ENCODE measurements at regions not wholly inside any gene's neighbourhood (a gene's known extent, or its start where the extent isn't known, plus 50 kb on each side); places are given as distances from the start of the nearest gene placed in this dataset.

- no peak for DNase-seq
- Mint-ChIP-seq H3K27me3 (ENCODE audit: insufficient read depth) (peaks cover 3% of the 10 kb centered on the region), H3K4me3 (no peak overlapping the region), H3K36me3 (ENCODE audit: low read depth) (no peaks in the 10 kb centered on the region), H3K27ac (no peak overlapping the region), H3K4me1 (ENCODE audit: low read depth) (no peaks in the 10 kb centered on the region), H3K9me3 (peaks cover 11% of the 10 kb centered on the region; the same call in 1 of the 2 replicates)
- TF ChIP-seq CTCF (IDR thresholded peaks at IDR 0.05), result no peak
Measured at GRCh38 chr9:93864032-93864431, 91.1 kb downstream of the BARX1 start.

GRCh38 chr9:93862877-93863545 is 92.1 kb downstream of the BARX1 start:
- Mint-ChIP-seq H3K27me3 (ENCODE audit: insufficient read depth) (peaks cover 3% of the 10 kb centered on the region), H3K9me3 (peaks cover 7% of the 10 kb centered on the region; the same call in 1 of the 2 replicates), H3K4me3 (no peak overlapping the region), H3K36me3 (ENCODE audit: low read depth) (no peaks in the 10 kb centered on the region), H3K4me1 (ENCODE audit: low read depth) (no peaks in the 10 kb centered on the region), H3K27ac (no peak overlapping the region)
- DNase-seq, result no peak
- no peak for TF ChIP-seq CTCF (IDR thresholded peaks at IDR 0.05)

GRCh38 chr9:93861736-93862358 is 93.3 kb downstream of the BARX1 start:
- no peaks in the 10 kb centered on the region for H3K4me1 Mint-ChIP-seq (ENCODE audit: low read depth)
- no peak overlapping the region for H3K4me3 Mint-ChIP-seq
- no peak for TF ChIP-seq CTCF (IDR thresholded peaks at IDR 0.05)
- DNase-seq, result no peak
- peaks cover 3% of the 10 kb centered on the region for H3K27me3 Mint-ChIP-seq (ENCODE audit: insufficient read depth)
- peaks cover 12% of the 10 kb centered on the region for H3K9me3 Mint-ChIP-seq
- H3K27ac Mint-ChIP-seq, result no peak overlapping the region
- no peaks in the 10 kb centered on the region for H3K36me3 Mint-ChIP-seq (ENCODE audit: low read depth)

GRCh38 chr9:93860694-93861658 is 94.2 kb downstream of the BARX1 start:
- no peaks in the 10 kb centered on the region for H3K4me1 Mint-ChIP-seq (ENCODE audit: low read depth)
- peaks cover 12% of the 10 kb centered on the region for H3K9me3 Mint-ChIP-seq
- H3K27me3 Mint-ChIP-seq (ENCODE audit: insufficient read depth), result peaks cover 3% of the 10 kb centered on the region
- H3K4me3 Mint-ChIP-seq, result no peak overlapping the region
- H3K27ac Mint-ChIP-seq, result no peak overlapping the region
- TF ChIP-seq CTCF (IDR thresholded peaks at IDR 0.05), result no peak
- DNase-seq, result no peak
- H3K36me3 Mint-ChIP-seq (ENCODE audit: low read depth), result no peaks in the 10 kb centered on the region

- Mint-ChIP-seq H3K9me3 (peaks cover 12% of the 10 kb centered on the region), H3K4me3 (no peak overlapping the region), H3K27ac (no peak overlapping the region), H3K27me3 (ENCODE audit: insufficient read depth) (peaks cover 2% of the 10 kb centered on the region), H3K4me1 (ENCODE audit: low read depth) (no peaks in the 10 kb centered on the region), H3K36me3 (ENCODE audit: low read depth) (no peaks in the 10 kb centered on the region)
- no peak for TF ChIP-seq CTCF (IDR thresholded peaks at IDR 0.05)
- DNase-seq, result no peak
Measured at GRCh38 chr9:93859431-93860215, 95.5 kb downstream of the BARX1 start.
